ENCODE measurements at regions not wholly inside any gene's neighbourhood (a gene's known extent, or its start where the extent isn't known, plus 50 kb on each side); places are given as distances from the start of the nearest gene placed in this dataset.

- no peak overlapping the region for H4K5ac ChIP-seq (ENCODE audit: insufficient read length, low read depth, low read length)
- H3K9me3 ChIP-seq (ENCODE audit: insufficient read depth in 2 of 2, low read depth in 1 of 2, low read length in 1 of 2) = no peaks in the 10 kb centered on the region
- FAIRE-seq (no peak), DNase-seq (ENCODE audit: low read depth in 1 of 2, low spot score in 2 of 2) (no peak)
- H3K36me3 ChIP-seq (ENCODE audit: control insufficient read depth in 2 of 4, insufficient read depth in 4 of 4, low read length in 3 of 4) = no peaks in the 10 kb centered on the region
- H3K56ac ChIP-seq (replicated peaks; ENCODE audit: insufficient read length, low read depth, low read length) = no peak overlapping the region
- no peak overlapping the region for H2BK20ac ChIP-seq (ENCODE audit: low read length)
- H2BK120ac ChIP-seq (replicated peaks; ENCODE audit: low read depth, low read length) = no peak overlapping the region
- TF ChIP-seq RAD21 (IDR thresholded peaks at IDR 0.05 in 1 of 2, conservative IDR thresholded peaks at IDR 0.05 in 1 of 2; ENCODE audit: low read depth in 2 of 2, low read length in 2 of 2) (no peak), SP1 (IDR thresholded peaks at IDR 0.05; ENCODE audit: low read depth, low read length) (no peak), SIN3A (conservative IDR thresholded peaks at IDR 0.05 in 1 of 2, IDR thresholded peaks at IDR 0.05 in 1 of 2; ENCODE audit: low read depth in 1 of 2, low read length in 2 of 2) (no peak), POLR2AphosphoS5 (IDR thresholded peaks at IDR 0.05; ENCODE audit: low read depth, low read length) (no peak), MAFK (IDR thresholded peaks at IDR 0.05; ENCODE audit: low read depth, low read length) (no peak), HDAC2 (IDR thresholded peaks at IDR 0.05; ENCODE audit: borderline replicate concordance in 1 of 2, low read depth in 2 of 2, low read length in 2 of 2) (no peak), EGR1 (IDR thresholded peaks at IDR 0.05; ENCODE audit: borderline replicate concordance, low read depth, low read length) (no peak), JUND (IDR thresholded peaks at IDR 0.05; ENCODE audit: low read length) (no peak), NANOG (IDR thresholded peaks at IDR 0.05; ENCODE audit: insufficient read depth, low read depth, low read length, poor library complexity, severe bottlenecking) (no peak), BRCA1 (IDR thresholded peaks at IDR 0.05; ENCODE audit: low read depth, low read length) (no peak), SP4 (IDR thresholded peaks at IDR 0.05; ENCODE audit: low read length) (no peak), RNF2 (IDR thresholded peaks at IDR 0.05; ENCODE audit: borderline replicate concordance, low read depth, low read length, missing control alignments, poor library complexity, severe bottlenecking) (no peak), YY1 (IDR thresholded peaks at IDR 0.05; ENCODE audit: low read depth, low read length) (no peak)
- H3K14ac ChIP-seq (ENCODE audit: insufficient read length) = no peak overlapping the region
- H3K4me2 ChIP-seq (ENCODE audit: insufficient read depth in 1 of 2, low read depth in 2 of 2, low read length in 2 of 2) = no peak overlapping the region
- H2AK5ac ChIP-seq (ENCODE audit: low read depth, low read length) = no peak overlapping the region
- no peak overlapping the region for H3K4ac ChIP-seq (replicated peaks; ENCODE audit: insufficient read length, low read depth, low read length)
- H2AFZ ChIP-seq (ENCODE audit: low read length) = no peak overlapping the region; the same call in 1 of the 2 replicates
- POLR2A ChIA-PET (ENCODE audit: partially characterized antibody) = no interaction called here
- no peak overlapping the region for H4K91ac ChIP-seq (replicated peaks; ENCODE audit: insufficient read length, low read length)
- whole genome bisulfite sequencing, 2 experiments (ENCODE audit: extremely low coverage in 1 of 2, insufficient coverage in 1 of 2, insufficient read length in 1 of 2, insufficient replicate concordance in 2 of 2, low coverage in 1 of 2, low lambda C conversion rate in 2 of 2, missing lambda C conversion rate in 1 of 2) = 98% methylated on average over 6 of the region's 6 CpGs; no CpG with 5 or more reads in 1 of the 2 experiments
- H3K18ac ChIP-seq (ENCODE audit: extremely low read depth, low read length) = no peak overlapping the region
- no peak overlapping the region for H2BK5ac ChIP-seq (ENCODE audit: low read depth, low read length)
- no peaks in the 10 kb centered on the region for H3K27me3 ChIP-seq (replicated peaks in 1 of 4; ENCODE audit: control insufficient read depth in 3 of 4, extremely low read depth in 1 of 4, insufficient read depth in 3 of 4, low read length in 3 of 4)
- no peaks in the 10 kb centered on the region for H3K23me2 ChIP-seq (ENCODE audit: low read depth, low read length)
- H2BK12ac ChIP-seq (ENCODE audit: low read depth, low read length) = no peak overlapping the region
- no peak overlapping the region for H2BK15ac ChIP-seq (ENCODE audit: low read length)
- H3K23ac ChIP-seq (ENCODE audit: insufficient read length) = no peak overlapping the region
- H3K79me1 ChIP-seq (ENCODE audit: low read depth, low read length) = no peaks in the 10 kb centered on the region
- CTCF ChIA-PET (ENCODE audit: partially characterized antibody) = interaction anchor here (0.6 to 1.5 kb wide), 3 partner anchors 17 to 327 kb away, joined by 3 to 6 read pairs (median 3); no protein-coding TSS in a partner anchor
- H3K4me3 ChIP-seq (ENCODE audit: extremely low read depth in 1 of 4, insufficient read depth in 2 of 4, low read depth in 3 of 4, low read length in 4 of 4) = no peak overlapping the region
- H3K27ac ChIP-seq (ENCODE audit: low read depth, low read length) = no peak overlapping the region
- no peak overlapping the region for H4K8ac ChIP-seq (ENCODE audit: extremely low read depth, insufficient read depth, low read length)
- H3K9ac ChIP-seq (replicated peaks in 1 of 4; ENCODE audit: extremely low read depth in 1 of 4, low read depth in 3 of 4, low read length in 3 of 4) = no peak overlapping the region
- H3K79me2 ChIP-seq (ENCODE audit: control insufficient read depth in 1 of 2, insufficient read depth in 2 of 2, low read length in 2 of 2) = no peaks in the 10 kb centered on the region
- H4K20me1 ChIP-seq (replicated peaks in 1 of 2; ENCODE audit: control insufficient read depth in 1 of 2, insufficient read depth in 2 of 2, low read length in 2 of 2) = no peaks in the 10 kb centered on the region
- no peaks in the 10 kb centered on the region; a peak in 1 of 7 replicates for H3K4me1 ChIP-seq (replicated peaks in 1 of 4; ENCODE audit: control insufficient read depth in 3 of 4, insufficient read depth in 4 of 4, low read length in 3 of 4)
These were observed 1063.2 kb upstream of the ACO1 start for GRCh38 chr9:31321256-31321655.
